Body of pancreas (tissue), 4 donors: ENCODE measurements at regions not wholly inside any gene's neighbourhood (a gene's known extent, or its start where the extent isn't known, plus 50 kb on each side); places are given as distances from the start of the nearest gene placed in this dataset.
"Not testable (repeated sequence)": the region's sequence is repeated elsewhere in the genome, so short reads cannot be mapped to it uniquely, and the experiment has no call there.

Experiments
- ATAC-seq: fragments of 150-250 bp; one replicate; pipeline ENCODE4 v1.9.1; 2016
- DNase-seq, 4 donors: peaks; one replicate each; pipeline ENCODE4 v3.0.0-alpha.2; 2019
- H3K27ac ChIP-seq, 4 donors: fragments of 200-600 bp; sonication (generic); 1 replicate in 3 of 4; 2 replicates in 1 of 4; pipeline versions ENCODE4 v1.5.1 to v1.6.1; 2016 to 2019; ENCODE audit warnings: mild to moderate bottlenecking in 1 of 4, mixed read lengths in 1 of 4, moderate library complexity in 1 of 4
- H3K27me3 ChIP-seq, 2 donors: fragments of 200-600 bp; sonication (generic); one replicate each; pipeline ENCODE4 v1.6.0; 2016; ENCODE audit warnings: mild to moderate bottlenecking in 1 of 2
- H3K36me3 ChIP-seq, 2 donors: fragments of 200-600 bp; sonication (generic); replicated peaks in 1 of 2; 2 replicates each; pipeline ENCODE4 v1.5.1; 2016; ENCODE audit warnings: low read depth in 2 of 2; ENCODE audit not compliant: insufficient read depth in 1 of 2
- H3K4me1 ChIP-seq: fragments of 200-600 bp; sonication (generic); one replicate; pipeline ENCODE4 v1.6.0; 2016
- H3K4me3 ChIP-seq, 2 donors: fragments of 200-600 bp; sonication (generic); 1 replicate in 1 of 2; 2 replicates in 1 of 2; pipeline ENCODE4 v1.5.1; 2016 to 2019
- H3K9me3 ChIP-seq, 3 donors: fragments of 200-600 bp; sonication (generic); 1 replicate in 2 of 3; 2 replicates in 1 of 3; pipeline ENCODE4 v1.5.1; 2016
- WGBS, 2 donors: methylation state at CpG; one replicate each; pipeline ENCODE4 v1.1.5; 2017; 5-methylcytosine and 5-hydroxymethylcytosine counted together
- intact Hi-C: fragments of 100-400 bp; cut with DNase I; formaldehyde crosslinking; loops from one replicate; pipeline ENCODE4 v1.15.1; 2023
- TF ChIP-seq, protein P1 (sequence below), 7 experiments: fragments of 450-650 bp in 4 of 7; fragments of 200-600 bp in 3 of 7; sonication (generic) in 3 of 7; IDR thresholded peaks; one replicate each; pipeline ENCODE4 v1.5.1; 2016 to 2019; ENCODE audit warnings: antibody characterized with exemption in 7 of 7

DNA sequence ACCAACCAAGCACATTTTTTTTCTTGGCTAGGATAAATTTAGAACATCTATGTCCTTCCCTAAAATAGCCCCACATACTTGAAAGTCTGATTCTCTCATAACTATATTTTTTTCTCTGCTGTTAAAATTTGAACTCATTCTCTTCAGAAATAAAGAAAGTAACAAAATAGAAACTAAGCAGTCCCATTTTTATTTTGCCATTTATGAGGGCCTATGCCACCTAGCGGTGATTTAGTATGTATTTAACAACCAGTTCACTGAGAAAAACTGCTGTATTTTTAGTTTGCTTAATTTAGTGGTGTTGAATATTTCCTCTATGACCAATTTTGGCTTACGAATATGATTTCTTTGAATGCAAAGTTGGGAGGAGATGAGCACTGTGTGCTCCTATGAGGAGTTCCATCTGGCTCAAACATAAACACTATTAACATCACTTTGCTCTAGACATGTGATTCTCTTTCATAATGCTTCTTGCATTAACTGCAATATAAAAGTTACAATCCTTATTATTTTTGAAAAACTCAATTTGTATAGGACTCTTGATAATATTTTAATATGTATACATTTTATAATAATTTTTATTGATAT is 116.6 kb downstream of the SYT15B start:
- H3K9me3 ChIP-seq, H3K27ac ChIP-seq, intact Hi-C loops, H3K4me1 ChIP-seq, H3K36me3 ChIP-seq, H3K27me3 ChIP-seq, H3K4me3 ChIP-seq: not testable (repeated sequence)
- TF ChIP-seq, protein P1, sequence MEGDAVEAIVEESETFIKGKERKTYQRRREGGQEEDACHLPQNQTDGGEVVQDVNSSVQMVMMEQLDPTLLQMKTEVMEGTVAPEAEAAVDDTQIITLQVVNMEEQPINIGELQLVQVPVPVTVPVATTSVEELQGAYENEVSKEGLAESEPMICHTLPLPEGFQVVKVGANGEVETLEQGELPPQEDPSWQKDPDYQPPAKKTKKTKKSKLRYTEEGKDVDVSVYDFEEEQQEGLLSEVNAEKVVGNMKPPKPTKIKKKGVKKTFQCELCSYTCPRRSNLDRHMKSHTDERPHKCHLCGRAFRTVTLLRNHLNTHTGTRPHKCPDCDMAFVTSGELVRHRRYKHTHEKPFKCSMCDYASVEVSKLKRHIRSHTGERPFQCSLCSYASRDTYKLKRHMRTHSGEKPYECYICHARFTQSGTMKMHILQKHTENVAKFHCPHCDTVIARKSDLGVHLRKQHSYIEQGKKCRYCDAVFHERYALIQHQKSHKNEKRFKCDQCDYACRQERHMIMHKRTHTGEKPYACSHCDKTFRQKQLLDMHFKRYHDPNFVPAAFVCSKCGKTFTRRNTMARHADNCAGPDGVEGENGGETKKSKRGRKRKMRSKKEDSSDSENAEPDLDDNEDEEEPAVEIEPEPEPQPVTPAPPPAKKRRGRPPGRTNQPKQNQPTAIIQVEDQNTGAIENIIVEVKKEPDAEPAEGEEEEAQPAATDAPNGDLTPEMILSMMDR (IDR thresholded peaks at IDR 0.05), result peak in 2 of 7 experiments; percentile 32 to 39
- DNase-seq (peak; percentile 23 to 63 (median 31)), ATAC-seq (peak; percentile 74)
- WGBS, 2 donors, result 0% methylated on average over 2 of the region's 2 CpGs

DNA sequence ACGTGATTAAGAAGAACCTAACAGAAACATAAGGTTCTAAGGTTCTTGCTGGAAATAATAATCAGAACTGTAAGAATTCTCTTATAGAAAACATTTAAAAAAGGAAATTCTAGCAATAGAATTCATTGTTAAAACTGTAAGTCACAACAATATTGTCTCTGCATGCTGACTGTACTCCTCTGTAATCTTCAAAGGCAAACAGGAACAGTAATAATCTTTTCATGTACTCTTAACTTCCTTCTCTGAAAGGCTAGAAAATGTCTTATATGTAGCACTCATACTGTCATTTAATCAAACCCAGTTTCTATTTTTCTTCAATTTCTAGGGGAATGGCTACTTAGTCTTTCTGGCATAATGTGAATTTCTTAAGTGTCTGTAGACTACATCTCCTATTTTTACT is 103.5 kb upstream of the AGAP9 start:
- ATAC-seq, H3K9me3 ChIP-seq, H3K27ac ChIP-seq, H3K4me3 ChIP-seq, H3K36me3 ChIP-seq, DNase-seq, H3K4me1 ChIP-seq, H3K27me3 ChIP-seq, intact Hi-C loops: not testable (repeated sequence)
- WGBS, 2 donors, result 94 to 100% methylated on average over 1 of the region's 1 CpG

DNA sequence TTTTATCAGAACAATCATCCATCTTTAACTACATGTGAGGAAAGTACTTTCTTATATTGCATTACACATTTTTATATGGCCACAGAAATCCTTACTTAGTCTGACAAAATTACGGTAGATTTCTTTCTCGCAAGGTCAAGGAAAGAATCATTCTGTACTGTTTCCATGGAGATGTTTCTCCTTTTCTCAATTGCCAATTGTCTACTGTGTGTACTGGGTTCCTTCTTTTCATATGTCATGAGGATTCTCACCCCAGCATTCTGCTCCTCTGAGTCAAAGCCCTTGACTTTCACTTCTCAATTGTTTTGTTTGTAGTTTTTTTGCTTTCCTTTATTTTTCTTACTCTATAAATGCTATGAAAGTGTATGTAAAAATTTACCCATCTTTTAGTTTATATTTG is 99.3 kb upstream of the AGAP9 start:
- WGBS, 2 donors, result 75 to 80% methylated on average over 2 of the region's 2 CpGs
- ATAC-seq, H3K4me3 ChIP-seq, H3K9me3 ChIP-seq, H3K36me3 ChIP-seq, H3K4me1 ChIP-seq, intact Hi-C loops, H3K27ac ChIP-seq, DNase-seq, H3K27me3 ChIP-seq: not testable (repeated sequence)

DNA sequence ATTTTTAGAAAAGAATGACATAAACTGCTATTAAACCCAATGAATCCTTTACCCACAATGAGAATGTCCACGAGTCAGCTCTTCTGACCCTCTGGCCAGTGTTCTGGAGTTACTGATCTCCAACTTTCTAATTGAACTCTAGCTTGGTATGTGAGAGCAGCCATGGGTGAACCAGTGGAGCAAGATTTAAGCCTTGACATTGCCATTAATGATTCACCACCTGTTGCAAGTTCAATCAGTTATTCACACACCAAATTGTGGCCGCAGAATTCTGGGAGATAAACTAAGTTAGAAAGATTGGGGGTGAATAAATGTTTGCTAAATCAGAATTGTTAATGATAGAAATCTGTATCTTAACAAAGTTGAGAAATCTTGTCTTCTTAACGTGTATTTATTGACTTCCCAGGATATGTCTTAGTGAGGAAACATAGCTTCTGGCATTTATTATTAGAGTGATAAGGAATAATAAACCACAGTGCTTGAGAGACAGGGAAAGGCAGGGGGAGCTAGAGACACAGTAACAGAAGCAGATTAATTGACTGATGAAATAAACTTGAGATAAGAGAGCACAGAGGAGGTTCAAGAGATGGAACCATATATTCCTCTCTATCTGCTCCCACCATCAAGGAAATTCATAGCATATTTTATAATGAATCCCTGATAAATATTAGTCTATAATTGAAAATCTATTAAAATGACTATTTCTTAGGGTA is 96.0 kb upstream of the AGAP9 start:
- TF ChIP-seq, protein P1 (IDR thresholded peaks at IDR 0.05), result peak in 1 of 7 experiments; percentile 40
- ATAC-seq (peak; percentile 89), DNase-seq (peak; percentile 8 to 65 (median 28))
- peak overlapping the region in 1 of 4 donors; percentile 55 for H3K27ac ChIP-seq
- H3K4me3 ChIP-seq, H3K36me3 ChIP-seq, H3K9me3 ChIP-seq, H3K27me3 ChIP-seq, intact Hi-C loops, H3K4me1 ChIP-seq: not testable (repeated sequence)
- WGBS, 2 donors, result 18 to 20% methylated on average over 2 to 3 of the region's 3 CpGs

DNA sequence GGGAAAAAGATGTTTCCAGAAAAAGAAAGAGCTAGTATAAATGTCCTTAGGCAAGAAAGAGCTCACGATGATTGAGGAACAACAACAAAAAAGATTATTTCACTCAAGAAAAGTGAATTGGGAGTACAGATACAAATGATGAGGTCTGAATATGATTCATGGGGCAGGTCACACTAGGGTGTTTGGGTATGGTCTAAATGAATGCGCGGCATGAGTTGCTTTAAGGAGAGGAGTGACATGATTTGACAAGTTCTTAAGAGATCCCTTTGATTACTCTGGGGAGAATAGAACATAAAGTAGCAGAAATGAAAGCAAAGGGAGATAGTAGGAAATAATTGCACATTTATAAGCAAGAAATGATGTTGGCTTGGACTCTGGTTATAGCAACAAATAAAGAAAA is 85.9 kb upstream of the AGAP9 start:
- H3K36me3 ChIP-seq, H3K9me3 ChIP-seq, H3K27me3 ChIP-seq, DNase-seq, ATAC-seq, H3K27ac ChIP-seq, H3K4me3 ChIP-seq, H3K4me1 ChIP-seq, intact Hi-C loops: not testable (repeated sequence)
- 78 to 89% methylated on average over 1 of the region's 3 CpGs for WGBS, 2 donors

DNA sequence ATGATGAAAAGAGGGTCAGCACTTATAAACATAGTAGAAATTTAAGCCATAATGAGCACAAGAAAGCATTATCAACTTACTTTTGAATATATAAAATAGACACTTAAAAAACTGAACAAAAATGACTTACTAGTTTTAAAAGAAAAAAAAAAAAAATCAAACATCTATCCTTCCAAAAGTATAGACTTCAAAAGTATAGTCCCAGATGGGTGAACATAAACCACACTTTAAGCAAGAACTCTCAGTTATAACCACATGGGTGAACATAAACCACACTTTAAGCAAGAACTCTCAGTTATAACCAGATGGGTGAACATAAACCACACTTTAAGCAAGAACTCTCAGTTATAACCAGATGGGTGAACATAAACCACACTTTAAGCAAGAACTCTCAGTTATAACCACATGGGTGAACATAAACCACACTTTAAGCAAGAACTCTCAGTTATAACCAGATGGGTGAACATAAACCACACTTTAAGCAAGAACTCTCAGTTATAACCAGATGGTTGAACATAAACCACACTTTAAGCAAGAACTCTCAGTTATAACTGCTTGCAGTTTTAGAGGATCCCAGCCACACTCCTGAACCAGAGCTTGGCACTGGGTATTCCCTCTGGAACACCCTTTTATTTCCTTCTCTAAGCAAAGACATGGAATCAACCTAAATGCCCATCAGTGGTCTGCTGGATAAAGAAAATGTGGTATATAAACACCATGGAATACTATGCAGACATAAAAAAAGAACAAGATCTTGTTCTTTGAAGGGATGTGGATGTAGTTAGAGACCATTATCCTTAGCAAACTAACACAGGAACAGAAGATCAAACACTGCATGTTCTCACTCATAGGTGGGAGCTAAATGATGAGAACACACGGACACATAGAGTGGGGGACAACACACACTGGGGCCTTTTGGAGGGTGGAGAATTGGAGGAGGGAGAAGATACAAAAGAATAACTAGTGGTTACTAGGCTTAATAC is 82.6 kb upstream of the AGAP9 start:
- DNase-seq, H3K4me3 ChIP-seq, H3K9me3 ChIP-seq, ATAC-seq, intact Hi-C loops, H3K36me3 ChIP-seq, H3K27ac ChIP-seq, H3K27me3 ChIP-seq, H3K4me1 ChIP-seq: not testable (repeated sequence)
- no CpG with 5 or more reads among the region's 1 CpG for WGBS, 2 donors

DNA sequence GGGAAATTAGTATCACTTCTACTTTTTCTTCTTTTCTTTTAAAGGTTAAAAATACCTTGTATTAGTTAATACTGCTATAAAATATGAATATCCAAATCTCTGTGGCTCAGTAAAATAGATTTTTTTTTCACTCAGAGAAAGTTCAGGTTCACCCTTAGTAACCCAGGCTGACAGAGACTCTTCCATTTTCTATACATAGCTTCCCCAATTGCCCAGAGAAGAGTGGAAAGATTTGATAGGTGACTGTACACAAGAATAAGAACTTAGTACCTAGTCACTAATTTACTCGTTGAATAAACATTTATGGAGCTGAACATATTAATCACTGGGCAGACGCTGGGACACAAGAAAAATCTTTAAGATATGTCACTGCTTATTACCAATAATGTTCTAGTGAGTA is 77.2 kb upstream of the AGAP9 start:
- H3K9me3 ChIP-seq, H3K36me3 ChIP-seq, ATAC-seq, H3K4me1 ChIP-seq, DNase-seq, H3K27me3 ChIP-seq, intact Hi-C loops, H3K4me3 ChIP-seq, H3K27ac ChIP-seq: not testable (repeated sequence)
- WGBS, 2 donors, result 16 to 19% methylated on average over 2 of the region's 2 CpGs

DNA sequence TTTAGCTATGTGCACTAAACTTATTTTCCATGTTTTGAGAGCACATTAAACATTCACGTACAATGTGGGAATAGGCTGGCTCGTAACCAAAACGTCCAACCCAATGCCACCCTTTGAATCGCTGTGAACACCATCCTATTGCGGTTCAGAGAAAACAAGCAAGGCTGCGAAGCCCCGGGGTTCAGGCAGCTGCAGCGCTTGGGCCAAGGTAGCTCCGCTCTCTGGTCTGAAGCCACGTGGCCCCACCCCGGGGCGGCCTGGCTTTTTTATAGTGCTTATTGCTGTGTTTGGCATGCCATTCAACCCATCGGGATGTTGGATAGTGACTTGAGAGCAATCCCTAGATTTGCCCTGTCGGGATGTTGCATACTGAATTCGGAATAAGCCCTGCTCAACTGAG is 76.7 kb upstream of the AGAP9 start:
- DNase-seq, intact Hi-C loops, H3K4me1 ChIP-seq, H3K9me3 ChIP-seq, H3K4me3 ChIP-seq, H3K27me3 ChIP-seq, ATAC-seq, H3K36me3 ChIP-seq, H3K27ac ChIP-seq: not testable (repeated sequence)
- WGBS, 2 donors, result 67 to 73% methylated on average over 5 to 9 of the region's 15 CpGs

DNA sequence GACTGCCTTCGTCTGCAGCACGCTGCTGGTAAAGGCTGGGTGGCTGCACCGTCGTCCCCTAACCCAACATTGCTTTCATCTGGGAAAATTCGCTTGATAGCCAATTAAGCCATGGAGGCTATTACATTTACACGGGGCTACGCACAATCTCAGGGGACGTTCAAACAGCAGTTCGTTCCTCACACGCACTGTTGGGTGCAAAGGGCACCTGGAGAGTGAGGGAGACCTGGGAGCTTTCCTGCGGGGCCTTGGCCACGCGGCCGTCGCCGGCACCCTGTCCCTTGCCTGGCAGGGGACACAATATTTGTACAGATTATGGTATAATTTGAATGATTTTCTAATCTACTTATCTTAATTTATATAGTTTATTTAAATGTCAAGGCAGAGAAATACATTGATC is 76.2 kb upstream of the AGAP9 start:
- H3K27me3 ChIP-seq, DNase-seq, H3K27ac ChIP-seq, H3K4me1 ChIP-seq, ATAC-seq, intact Hi-C loops, H3K4me3 ChIP-seq, H3K36me3 ChIP-seq, H3K9me3 ChIP-seq: not testable (repeated sequence)
- WGBS, 2 donors, result 75% methylated on average over 16 of the region's 16 CpGs
